ENCODE measurements at regions not wholly inside any gene's neighbourhood (a gene's known extent, or its start where the extent isn't known, plus 50 kb on each side); places are given as distances from the start of the nearest gene placed in this dataset.

DNA sequence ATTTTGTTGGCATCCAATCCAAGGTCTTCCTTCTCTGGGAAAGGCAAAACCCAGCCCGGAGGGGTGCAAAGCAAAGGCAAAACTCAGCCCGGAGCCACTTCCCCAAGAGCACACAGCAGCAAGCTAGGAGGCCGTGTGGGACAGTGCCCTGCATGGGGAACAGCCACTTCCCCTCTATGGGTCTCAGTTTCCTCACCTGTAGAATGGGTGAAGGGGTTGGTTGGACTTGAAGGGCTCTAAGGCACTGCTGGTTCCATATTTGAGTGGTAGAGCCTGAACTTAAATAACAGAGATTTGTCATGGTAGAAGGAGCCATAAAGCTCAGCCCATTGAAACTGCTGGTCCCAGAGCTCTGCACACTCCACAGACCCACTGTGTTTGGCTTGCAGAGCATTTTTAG is 51.3 kb upstream of the CCDC167 start:
- Mint-ChIP-seq H3K27me3 (ENCODE audit: low read depth in 3 of 3) (peaks cover 5 to 9% (median 8%) of the 10 kb centered on the region in 3 donors), H3K9me3 (no peaks in the 10 kb centered on the region), H3K4me1 (peaks cover 21 to 40% of the 10 kb centered on the region in 2 donors), H3K36me3 (no peaks in the 10 kb centered on the region), H3K27ac (no peak overlapping the region), H3K4me3 (no peak overlapping the region)
- no peak for DNase-seq

DNA sequence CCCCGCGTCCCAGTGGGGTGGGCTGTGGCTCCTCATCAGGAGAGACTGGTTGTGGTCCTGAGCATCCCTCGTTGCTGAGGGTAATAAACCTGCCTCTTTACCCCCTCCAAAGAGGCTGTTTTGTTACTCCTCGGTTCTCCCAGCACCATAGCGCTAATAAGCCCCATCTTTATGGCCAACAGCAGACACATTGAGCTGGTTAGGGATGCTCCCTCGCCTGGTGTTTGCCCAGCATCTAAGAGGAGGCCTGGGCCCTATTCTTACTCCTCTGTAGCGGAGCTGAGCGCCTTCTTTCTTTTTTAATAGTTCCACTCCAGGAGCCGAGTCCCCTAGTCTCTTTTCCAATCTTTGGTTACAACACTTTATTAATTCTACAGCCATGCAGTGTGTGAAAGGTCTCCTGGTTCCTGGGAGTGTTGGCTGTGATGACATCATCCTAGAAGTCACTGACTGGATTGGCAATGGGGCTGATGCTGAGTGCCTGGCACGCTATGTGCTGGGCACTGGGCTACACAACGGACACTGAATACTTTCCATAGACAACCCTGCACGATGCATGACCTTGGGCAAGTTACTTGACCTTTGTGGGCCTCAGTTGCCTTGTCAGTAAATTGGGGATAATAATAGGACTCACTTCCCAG is 50.6 kb upstream of the CCDC167 start:
- Mint-ChIP-seq H3K9me3 (no peaks in the 10 kb centered on the region), H3K27ac (no peak overlapping the region), H3K36me3 (no peaks in the 10 kb centered on the region), H3K4me1 (peaks cover 21 to 44% of the 10 kb centered on the region in 2 donors), H3K27me3 (ENCODE audit: low read depth in 3 of 3) (peaks cover 2 to 9% (median 8%) of the 10 kb centered on the region in 3 donors), H3K4me3 (no peak overlapping the region)
- no peak for DNase-seq

DNA sequence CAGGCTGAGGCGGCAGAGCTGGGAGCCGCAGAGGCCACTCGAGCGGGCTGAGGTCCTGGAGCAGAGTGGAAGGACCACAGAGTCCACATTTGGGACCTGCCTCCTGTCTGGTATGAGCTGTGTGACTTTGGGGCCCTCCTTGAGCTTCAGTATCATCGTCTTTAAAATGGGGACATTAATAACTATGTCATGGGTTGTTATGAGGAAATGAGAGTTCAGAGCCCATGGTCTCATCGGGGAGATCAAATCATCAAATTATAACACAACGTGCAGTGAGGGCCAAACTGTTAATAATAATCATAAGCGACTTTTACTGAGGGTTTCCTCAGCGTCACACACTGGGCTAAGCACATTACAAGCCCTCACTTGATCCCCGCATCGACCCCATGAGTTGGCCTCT is 49.9 kb upstream of the CCDC167 start:
- H3K4me1 Mint-ChIP-seq = peaks cover 21 to 44% of the 10 kb centered on the region in 2 donors

More for the DNA sequence above, 49.9 kb upstream of the CCDC167 start:
- Mint-ChIP-seq H3K27me3 (ENCODE audit: low read depth in 3 of 3) (peaks cover 5 to 9% (median 9%) of the 10 kb centered on the region in 3 donors), H3K9me3 (no peaks in the 10 kb centered on the region), H3K27ac (peak overlapping the region in 1 of 6 donors; percentile 43), H3K36me3 (no peaks in the 10 kb centered on the region), H3K4me3 (no peak overlapping the region)
- DNase-seq = no peak

Data from immature natural killer cell (primary cell).